Parathyroid adenoma (tissue), 2 donors: ENCODE measurements at regions not wholly inside any gene's neighbourhood (a gene's known extent, or its start where the extent isn't known, plus 50 kb on each side); places are given as distances from the start of the nearest gene placed in this dataset.

Experiments
- H2AFZ ChIP-seq: fragments of 300-600 bp; sonication (generic); one replicate; pipeline ENCODE4 v1.7.0; 2017; ENCODE audit warnings: antibody characterized with exemption, mild to moderate bottlenecking
- H3K27ac ChIP-seq: fragments of 300-600 bp; sonication (generic); one replicate; pipeline ENCODE4 v1.7.0; 2017
- H3K27me3 ChIP-seq: fragments of 300-600 bp; sonication (generic); one replicate; pipeline ENCODE4 v1.7.0; 2017; ENCODE audit warnings: low read length; ENCODE audit not compliant: control insufficient read depth, insufficient read depth
- H3K36me3 ChIP-seq: fragments of 300-600 bp; sonication (generic); one replicate; pipeline ENCODE4 v1.7.0; 2017; ENCODE audit warnings: low read length; ENCODE audit not compliant: control insufficient read depth, insufficient read depth
- H3K4me1 ChIP-seq: fragments of 300-600 bp; sonication (generic); one replicate; pipeline ENCODE4 v1.7.0; 2017; ENCODE audit warnings: control low read depth
- H3K4me2 ChIP-seq: fragments of 300-600 bp; sonication (generic); one replicate; pipeline ENCODE4 v1.7.0; 2017; ENCODE audit warnings: low read length
- H3K4me3 ChIP-seq: fragments of 300-600 bp; sonication (generic); one replicate; pipeline ENCODE4 v1.7.0; 2017; ENCODE audit warnings: low read depth, low read length
- H3K79me2 ChIP-seq: fragments of 300-600 bp; sonication (generic); one replicate; pipeline ENCODE4 v1.7.0; 2017; ENCODE audit warnings: control low read depth
- H3K9ac ChIP-seq: fragments of 300-600 bp; sonication (generic); one replicate; pipeline ENCODE4 v1.7.0; 2017; ENCODE audit warnings: mild to moderate bottlenecking
- H3K9me3 ChIP-seq: fragments of 300-600 bp; sonication (generic); one replicate; pipeline ENCODE4 v1.7.0; 2017; ENCODE audit warnings: low read length; ENCODE audit not compliant: control insufficient read depth
- CTCF ChIP-seq: fragments of 300-600 bp; sonication (generic); IDR thresholded peaks from one replicate; pipeline ENCODE4 v1.7.0; 2017; ENCODE audit warnings: antibody characterized with exemption, mild to moderate bottlenecking
- donor health status: primary hyperparathyroidism.

GRCh38 chr1:80101159-80101558 is 1094.6 kb upstream of the ADGRL4 start:
- no peak overlapping the region for H3K9ac ChIP-seq
- no peaks in the 10 kb centered on the region for H3K4me1 ChIP-seq
- H3K27me3 ChIP-seq: no peaks in the 10 kb centered on the region
- no peak overlapping the region for H3K4me2 ChIP-seq
- H3K9me3 ChIP-seq: no peaks in the 10 kb centered on the region
- H3K36me3 ChIP-seq: no peaks in the 10 kb centered on the region
- no peak for TF ChIP-seq CTCF
- H3K27ac ChIP-seq: no peak overlapping the region
- H3K79me2 ChIP-seq: no peaks in the 10 kb centered on the region
- H3K4me3 ChIP-seq: no peak overlapping the region
- H2AFZ ChIP-seq: no peak overlapping the region

GRCh38 chr1:80099713-80100112 is 1093.2 kb upstream of the ADGRL4 start:
- Histone ChIP-seq H3K79me2 (no peaks in the 10 kb centered on the region), H3K4me2 (no peak overlapping the region), H3K9ac (no peak overlapping the region), H3K27ac (no peak overlapping the region), H3K27me3 (no peaks in the 10 kb centered on the region), H2AFZ (no peak overlapping the region), H3K9me3 (no peaks in the 10 kb centered on the region), H3K4me1 (no peaks in the 10 kb centered on the region), H3K36me3 (no peaks in the 10 kb centered on the region), H3K4me3 (no peak overlapping the region)
- TF ChIP-seq CTCF: no peak

- Histone ChIP-seq H3K27me3 (no peaks in the 10 kb centered on the region), H3K4me2 (no peak overlapping the region), H3K27ac (no peak overlapping the region), H3K9me3 (no peaks in the 10 kb centered on the region), H3K4me3 (no peak overlapping the region), H2AFZ (no peak overlapping the region), H3K79me2 (no peaks in the 10 kb centered on the region), H3K36me3 (no peaks in the 10 kb centered on the region), H3K9ac (no peak overlapping the region), H3K4me1 (no peaks in the 10 kb centered on the region)
- TF ChIP-seq CTCF: no peak
Observed at GRCh38 chr1:80085067-80085466, 1078.5 kb upstream of the ADGRL4 start.

- Histone ChIP-seq H3K27me3 (no peaks in the 10 kb centered on the region), H3K9me3 (no peaks in the 10 kb centered on the region), H3K27ac (no peak overlapping the region), H3K36me3 (no peaks in the 10 kb centered on the region), H3K79me2 (no peaks in the 10 kb centered on the region), H3K4me1 (no peaks in the 10 kb centered on the region), H2AFZ (no peak overlapping the region), H3K4me3 (no peak overlapping the region), H3K9ac (no peak overlapping the region), H3K4me2 (no peak overlapping the region)
- TF ChIP-seq CTCF: no peak
Observed at GRCh38 chr1:80083892-80084291, 1077.4 kb upstream of the ADGRL4 start.

- Histone ChIP-seq H3K36me3 (no peaks in the 10 kb centered on the region), H3K27me3 (no peaks in the 10 kb centered on the region), H3K4me1 (no peaks in the 10 kb centered on the region), H3K9me3 (no peaks in the 10 kb centered on the region), H3K4me2 (no peak overlapping the region), H3K79me2 (no peaks in the 10 kb centered on the region), H3K27ac (no peak overlapping the region), H3K9ac (no peak overlapping the region), H3K4me3 (no peak overlapping the region), H2AFZ (no peak overlapping the region)
- no peak for TF ChIP-seq CTCF
Observed at GRCh38 chr1:80076469-80076868, 1069.9 kb upstream of the ADGRL4 start.
